ENCODE measurements at regions not wholly inside any gene's neighbourhood (a gene's known extent, or its start where the extent isn't known, plus 50 kb on each side); places are given as distances from the start of the nearest gene placed in this dataset.

DNA sequence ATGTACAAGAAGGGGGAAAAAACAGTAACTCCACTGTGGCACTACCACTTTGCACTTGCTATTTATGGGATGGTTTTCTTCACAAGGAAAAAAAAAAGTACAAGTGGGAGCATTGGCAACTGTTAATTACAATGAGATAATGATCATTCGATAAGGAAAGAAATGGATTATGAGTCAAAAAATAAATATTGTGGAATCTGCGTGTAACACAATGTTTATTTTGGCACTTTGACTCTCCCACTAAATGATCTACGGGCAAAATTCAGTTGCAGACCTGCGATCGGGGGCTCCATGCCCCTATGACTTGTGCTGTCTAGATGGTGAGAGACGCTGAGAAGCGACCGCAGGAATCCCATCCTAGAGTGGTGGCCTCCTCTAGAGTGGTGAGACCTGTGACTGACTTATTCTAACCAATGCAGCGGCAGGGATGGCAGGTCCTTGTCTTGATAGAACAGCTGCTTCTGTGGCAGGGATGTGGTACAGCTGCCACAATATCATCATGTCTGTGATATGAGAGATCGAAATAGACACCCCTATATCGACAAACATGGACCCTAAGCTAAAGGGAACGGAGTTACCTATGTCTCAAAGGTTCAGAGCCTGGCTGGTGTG lies 345.0 kb upstream of the KLF6 start:
- ChIA-PET POLR2A (interaction anchor here (0.7 kb wide), 1 partner anchor 309 kb away, joined by 3 read pairs; no protein-coding TSS in a partner anchor), CTCF (no interaction called here)
- H3K27ac ChIP-seq (ENCODE audit: low read depth, low read length) = no peak overlapping the region
- no peaks in the 10 kb centered on the region for H3K9me3 ChIP-seq (ENCODE audit: low read length)
- no peak for DNase-seq
- peak overlapping the region in 2 of 7 donors; percentile 7 to 21 for H3K4me3 Mint-ChIP-seq
- H3K27me3 Mint-ChIP-seq = no peaks in the 10 kb centered on the region
- no peaks in the 10 kb centered on the region for H3K27me3 ChIP-seq (ENCODE audit: insufficient read depth, low read length, poor library complexity, severe bottlenecking)
- H3K36me3 Mint-ChIP-seq = peaks cover 0 to 18% (median 6%) of the 10 kb centered on the region in 3 donors
- peaks cover 25 to 34% (median 28%) of the 10 kb centered on the region in 3 donors for H3K4me1 Mint-ChIP-seq
- H3K4me1 ChIP-seq (ENCODE audit: insufficient read depth, low read length) = peaks cover 36% of the 10 kb centered on the region
- H3K9me3 Mint-ChIP-seq = peaks cover 1 to 7% (median 5%) of the 10 kb centered on the region in 5 donors
- H3K4me3 ChIP-seq (ENCODE audit: low read length) = no peak overlapping the region
- peak overlapping the region in 2 of 8 donors; percentile 24 to 64 for H3K27ac Mint-ChIP-seq
- H3K36me3 ChIP-seq (ENCODE audit: insufficient read depth, low read length) = no peaks in the 10 kb centered on the region

DNA sequence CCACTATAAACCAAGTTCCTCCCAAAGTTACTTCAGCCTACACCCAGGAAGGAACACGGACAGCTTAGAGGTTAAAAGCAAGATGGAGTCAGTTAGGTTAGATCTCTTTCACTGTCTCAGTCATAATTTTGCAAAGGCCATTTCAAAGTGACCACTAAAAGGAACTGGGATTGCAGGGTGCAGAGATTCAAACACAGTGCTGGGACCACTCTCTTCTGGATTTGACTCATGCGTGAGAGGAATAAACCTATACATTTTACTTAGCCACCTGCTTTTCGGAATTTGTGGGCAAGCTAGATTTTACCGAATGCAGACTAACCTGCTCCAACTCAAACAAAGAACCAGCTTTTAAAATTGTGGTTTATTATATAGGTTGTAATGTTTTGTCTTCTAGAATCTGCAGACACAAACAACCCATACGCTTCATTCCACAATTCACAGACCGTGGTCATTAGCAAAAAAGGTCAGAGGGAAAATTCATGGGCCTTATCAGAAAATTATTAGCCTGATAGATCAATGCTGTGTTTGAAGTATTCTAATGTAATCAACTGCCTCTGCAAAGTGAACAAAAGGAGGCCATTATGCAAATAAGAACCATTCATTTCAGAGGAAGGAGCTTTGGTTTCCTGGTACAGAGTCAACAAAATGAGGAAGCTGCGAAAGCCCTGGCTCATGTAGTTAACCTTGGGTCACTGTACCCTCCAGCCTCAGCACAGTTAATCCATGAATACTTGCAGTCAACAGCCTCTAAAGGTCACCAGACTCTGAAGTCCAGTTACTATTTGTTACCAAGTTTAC lies 342.7 kb upstream of the KLF6 start:
- no peaks in the 10 kb centered on the region for H3K9me3 ChIP-seq (ENCODE audit: low read length)
- H3K4me1 Mint-ChIP-seq = peaks cover 16 to 27% (median 21%) of the 10 kb centered on the region in 3 donors
- peaks cover 0 to 24% (median 5%) of the 10 kb centered on the region in 3 donors for H3K36me3 Mint-ChIP-seq
- H3K27me3 ChIP-seq (ENCODE audit: insufficient read depth, low read length, poor library complexity, severe bottlenecking) = no peaks in the 10 kb centered on the region
- H3K27ac ChIP-seq (ENCODE audit: low read depth, low read length) = no peak overlapping the region
- no peak for DNase-seq
- peak overlapping the region in 1 of 8 donors; percentile 17 for H3K27ac Mint-ChIP-seq
- H3K4me1 ChIP-seq (ENCODE audit: insufficient read depth, low read length) = peaks cover 36% of the 10 kb centered on the region
- ChIA-PET CTCF (interaction anchor here (1.4 kb wide), 1 partner anchor 67 kb away, joined by 3 read pairs; no protein-coding TSS in a partner anchor), POLR2A (no interaction called here)
- H3K9me3 Mint-ChIP-seq = peaks cover 3 to 10% (median 7%) of the 10 kb centered on the region in 5 donors
- H3K4me3 Mint-ChIP-seq = peak overlapping the region in 2 of 7 donors; percentile 32 to 36
- H3K4me3 ChIP-seq (ENCODE audit: low read length) = no peak overlapping the region
- no peaks in the 10 kb centered on the region for H3K36me3 ChIP-seq (ENCODE audit: insufficient read depth, low read length)
- H3K27me3 Mint-ChIP-seq = no peaks in the 10 kb centered on the region

DNA sequence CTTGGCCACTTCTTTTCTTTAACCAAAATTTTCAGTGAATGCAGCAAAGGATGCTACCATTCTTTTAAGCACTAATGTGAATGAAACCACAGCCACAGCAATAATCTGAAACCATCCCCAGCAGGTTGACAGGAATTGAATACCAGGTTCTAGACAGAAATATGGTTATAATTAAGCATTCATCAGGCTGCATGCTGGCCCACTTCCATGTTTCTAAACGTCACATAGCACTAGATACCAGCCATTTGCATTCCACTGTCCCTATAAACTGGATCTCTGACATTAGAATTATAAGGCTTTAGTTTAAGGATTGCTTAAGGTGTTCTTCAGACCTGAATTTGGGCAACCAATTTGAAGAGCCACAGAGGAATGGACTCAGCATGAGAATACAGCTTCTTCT lies 340.8 kb upstream of the KLF6 start:
- POLR2A ChIA-PET = no interaction called here

DNA sequence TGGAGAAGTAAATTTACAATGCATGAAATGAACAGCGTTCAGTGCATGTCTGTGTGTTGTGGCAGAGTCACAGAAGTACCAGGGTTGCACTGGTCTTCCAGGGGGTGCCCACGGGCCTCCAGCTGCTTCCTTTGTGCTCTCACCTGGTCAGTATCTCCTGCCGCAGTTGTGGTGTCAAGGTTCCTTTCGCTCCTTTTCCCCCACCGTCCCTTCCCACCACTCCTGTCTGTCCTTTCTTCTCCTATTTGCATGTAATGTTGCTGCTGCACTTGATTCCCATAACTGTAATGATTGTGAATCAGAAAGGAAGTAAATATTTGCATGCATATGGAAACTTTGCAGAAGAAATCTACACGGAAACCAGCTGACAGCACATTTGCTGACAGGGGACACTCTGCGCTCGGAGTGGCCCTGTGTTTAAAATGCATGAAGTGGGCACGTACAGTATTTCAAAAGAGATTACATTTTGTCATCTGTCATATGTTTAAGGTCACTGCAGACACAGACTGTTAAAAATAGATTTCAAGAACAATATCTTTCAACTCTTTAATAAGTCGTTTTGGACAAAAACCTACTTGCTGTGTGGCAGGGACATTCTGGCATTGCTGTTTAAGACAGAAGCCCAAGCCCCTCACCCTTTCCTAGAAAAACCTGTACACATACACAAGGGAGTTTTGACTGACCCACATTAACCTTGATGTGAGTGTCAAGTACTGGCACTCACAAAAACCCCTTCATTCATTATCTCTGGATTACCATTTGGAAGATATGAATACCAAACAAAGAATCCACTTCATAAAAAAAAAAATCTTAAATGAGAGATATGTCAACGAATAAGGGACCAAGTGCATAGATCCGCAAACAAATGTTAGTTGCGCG lies 336.7 kb upstream of the KLF6 start:
- Mint-ChIP-seq H3K36me3 (peaks cover 0 to 18% (median 5%) of the 10 kb centered on the region in 3 donors), H3K9me3 (peaks cover 3 to 10% (median 7%) of the 10 kb centered on the region in 5 donors), H3K27ac (peak overlapping the region in 1 of 8 donors; percentile 37), H3K4me3 (peak overlapping the region in 2 of 7 donors; percentile 29 to 60), H3K27me3 (no peaks in the 10 kb centered on the region), H3K4me1 (peaks cover 7 to 17% (median 16%) of the 10 kb centered on the region in 3 donors)
- ChIA-PET POLR2A (no interaction called here), CTCF (no interaction called here)
- Histone ChIP-seq H3K27ac (ENCODE audit: low read depth, low read length) (no peak overlapping the region), H3K9me3 (ENCODE audit: low read length) (no peaks in the 10 kb centered on the region), H3K36me3 (ENCODE audit: insufficient read depth, low read length) (no peaks in the 10 kb centered on the region), H3K4me1 (ENCODE audit: insufficient read depth, low read length) (no peaks in the 10 kb centered on the region), H3K27me3 (ENCODE audit: insufficient read depth, low read length, poor library complexity, severe bottlenecking) (no peaks in the 10 kb centered on the region), H3K4me3 (ENCODE audit: low read length) (no peak overlapping the region)
- no peak for DNase-seq

More for the DNA sequence above, 340.8 kb upstream of the KLF6 start:
- Histone ChIP-seq H3K36me3 (ENCODE audit: insufficient read depth, low read length) (no peaks in the 10 kb centered on the region), H3K9me3 (ENCODE audit: low read length) (no peaks in the 10 kb centered on the region), H3K27ac (ENCODE audit: low read depth, low read length) (no peak overlapping the region), H3K4me1 (ENCODE audit: insufficient read depth, low read length) (peaks cover 17% of the 10 kb centered on the region), H3K4me3 (ENCODE audit: low read length) (no peak overlapping the region), H3K27me3 (ENCODE audit: insufficient read depth, low read length, poor library complexity, severe bottlenecking) (no peaks in the 10 kb centered on the region)
- Mint-ChIP-seq H3K9me3 (peaks cover 3 to 10% (median 7%) of the 10 kb centered on the region in 5 donors), H3K27me3 (no peaks in the 10 kb centered on the region), H3K36me3 (peaks cover 0 to 24% (median 5%) of the 10 kb centered on the region in 3 donors), H3K4me3 (no peak overlapping the region), H3K4me1 (peaks cover 21 to 30% (median 28%) of the 10 kb centered on the region in 3 donors), H3K27ac (no peak overlapping the region)
- no peak for DNase-seq
- CTCF ChIA-PET = no interaction called here

DNA sequence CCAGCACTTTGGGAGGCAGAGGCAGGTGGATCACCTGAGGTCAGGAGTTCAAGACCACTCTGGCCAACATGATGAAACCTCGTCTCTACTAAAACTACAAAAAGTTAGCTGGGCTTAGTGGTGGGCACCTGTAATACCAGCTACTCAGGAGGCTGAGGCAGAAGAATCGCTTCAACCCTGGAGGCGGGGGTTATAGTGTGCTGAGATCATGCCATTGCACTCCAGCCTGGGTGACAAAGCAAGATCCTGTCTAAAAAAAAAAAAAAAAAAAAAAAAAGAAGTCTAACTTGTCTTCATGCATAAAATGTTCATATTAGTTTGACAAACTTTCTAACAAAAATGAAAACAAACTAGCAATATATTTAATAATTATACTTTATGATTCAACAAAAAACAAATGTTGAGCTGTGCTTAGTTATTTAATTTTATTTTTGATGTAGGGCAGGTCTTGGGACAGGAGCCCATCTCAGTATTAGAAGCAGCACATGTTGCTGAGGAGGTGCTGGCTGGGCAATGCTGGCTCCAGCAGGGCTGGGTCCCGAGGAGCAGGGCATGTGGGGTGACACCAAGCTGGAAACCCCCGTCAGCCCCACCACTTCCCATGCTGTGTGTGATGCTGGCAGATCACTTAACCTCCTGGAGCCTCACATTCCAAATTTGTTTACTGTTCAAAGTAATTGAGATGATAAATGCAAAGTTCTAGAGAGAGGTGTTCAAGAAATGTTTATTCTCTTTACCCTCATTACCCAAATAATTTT lies 335.3 kb upstream of the KLF6 start:
- ChIA-PET CTCF (interaction anchor here (1.4 kb wide), 1 partner anchor 26 kb away, joined by 3 read pairs; no protein-coding TSS in a partner anchor), POLR2A (interaction anchor here (0.7 kb wide), 2 partner anchors 127 to 311 kb away, joined by 7 to 9 read pairs; no protein-coding TSS in a partner anchor)
- Mint-ChIP-seq H3K9me3 (peaks cover 0 to 9% (median 3%) of the 10 kb centered on the region in 5 donors), H3K36me3 (peaks cover 0 to 8% (median 1%) of the 10 kb centered on the region in 3 donors), H3K27me3 (no peaks in the 10 kb centered on the region), H3K4me3 (no peak overlapping the region), H3K4me1 (peaks cover 5 to 15% (median 12%) of the 10 kb centered on the region in 3 donors), H3K27ac (no peak overlapping the region)
- no peak overlapping the region for H3K4me3 ChIP-seq (ENCODE audit: low read length)
- H3K27ac ChIP-seq (ENCODE audit: low read depth, low read length) = no peak overlapping the region
- H3K27me3 ChIP-seq (ENCODE audit: insufficient read depth, low read length, poor library complexity, severe bottlenecking) = no peaks in the 10 kb centered on the region
- H3K4me1 ChIP-seq (ENCODE audit: insufficient read depth, low read length) = no peaks in the 10 kb centered on the region
- peak in 2 of 5 donors; percentile 5 for DNase-seq
- no peaks in the 10 kb centered on the region for H3K36me3 ChIP-seq (ENCODE audit: insufficient read depth, low read length)
- H3K9me3 ChIP-seq (ENCODE audit: low read length) = no peaks in the 10 kb centered on the region

DNA sequence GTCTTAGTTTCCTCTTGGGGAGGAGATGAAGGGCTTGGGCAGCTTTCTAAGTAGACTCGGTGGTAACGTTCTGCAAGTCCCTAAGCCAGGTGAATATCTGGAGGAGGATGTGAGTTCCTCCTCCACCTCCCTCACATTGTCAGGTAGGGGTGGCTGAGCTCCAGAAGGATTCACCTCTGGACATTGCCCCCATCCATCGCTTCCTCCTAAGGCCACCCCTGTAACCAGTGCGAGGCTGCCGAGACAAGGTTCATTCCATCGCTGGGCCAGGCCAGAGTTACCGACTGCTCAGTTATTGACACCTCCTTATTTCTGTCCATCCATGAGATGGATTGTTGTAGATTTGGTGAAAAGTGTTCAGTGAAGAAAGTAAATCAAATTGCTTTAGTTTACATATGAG lies 334.1 kb upstream of the KLF6 start:
- Histone ChIP-seq H3K9me3 (ENCODE audit: low read length) (no peaks in the 10 kb centered on the region), H3K27ac (ENCODE audit: low read depth, low read length) (no peak overlapping the region), H3K4me1 (ENCODE audit: insufficient read depth, low read length) (no peaks in the 10 kb centered on the region), H3K4me3 (ENCODE audit: low read length) (no peak overlapping the region), H3K36me3 (ENCODE audit: insufficient read depth, low read length) (no peaks in the 10 kb centered on the region), H3K27me3 (ENCODE audit: insufficient read depth, low read length, poor library complexity, severe bottlenecking) (no peaks in the 10 kb centered on the region)
- no peak for DNase-seq
- CTCF ChIA-PET = interaction anchor here (1.4 kb wide), 1 partner anchor 25 kb away, joined by 3 read pairs; no protein-coding TSS in a partner anchor
- peaks cover 0 to 7% (median 0%) of the 10 kb centered on the region in 5 donors for H3K9me3 Mint-ChIP-seq
- H3K27me3 Mint-ChIP-seq = no peaks in the 10 kb centered on the region
- peak overlapping the region in 2 of 8 donors; percentile 7 to 31 for H3K27ac Mint-ChIP-seq
- no peak overlapping the region for H3K4me3 Mint-ChIP-seq
- peaks cover 5 to 15% (median 12%) of the 10 kb centered on the region in 3 donors for H3K4me1 Mint-ChIP-seq
- POLR2A ChIA-PET = no interaction called here
- peaks cover 0 to 1% (median 0%) of the 10 kb centered on the region in 3 donors for H3K36me3 Mint-ChIP-seq

DNA sequence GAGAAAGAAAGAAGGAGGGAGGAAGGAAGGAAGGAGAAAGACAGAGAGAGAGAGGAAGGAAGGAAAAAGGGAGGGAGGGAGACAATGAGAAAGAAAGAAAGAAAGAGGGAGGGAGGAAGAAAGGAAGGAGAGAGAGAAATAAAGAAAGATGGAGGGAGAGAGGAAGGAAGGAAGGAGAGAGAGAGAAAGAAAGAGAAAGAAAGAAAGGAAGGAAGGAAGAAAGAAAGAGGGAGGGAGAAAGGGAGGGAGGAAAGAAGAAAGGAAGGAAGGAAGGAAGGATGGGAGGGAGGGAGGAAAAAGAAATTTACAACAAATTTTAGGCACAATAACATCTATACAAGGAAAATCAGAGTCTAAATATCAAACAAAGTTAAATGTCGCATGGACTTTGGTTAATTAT lies 332.6 kb upstream of the KLF6 start:
- Mint-ChIP-seq H3K9me3 (peaks cover 0 to 7% (median 0%) of the 10 kb centered on the region in 5 donors), H3K36me3 (peaks cover 0 to 5% (median 0%) of the 10 kb centered on the region in 3 donors), H3K4me3 (no peak overlapping the region), H3K4me1 (peaks cover 5 to 15% (median 12%) of the 10 kb centered on the region in 3 donors), H3K27me3 (no peaks in the 10 kb centered on the region), H3K27ac (peak overlapping the region in 2 of 8 donors; percentile 64 to 84)
- ChIA-PET CTCF (no interaction called here), POLR2A (no interaction called here)
- no peaks in the 10 kb centered on the region for H3K27me3 ChIP-seq (ENCODE audit: insufficient read depth, low read length, poor library complexity, severe bottlenecking)
- H3K36me3 ChIP-seq (ENCODE audit: insufficient read depth, low read length) = no peaks in the 10 kb centered on the region
- H3K4me1 ChIP-seq (ENCODE audit: insufficient read depth, low read length) = no peaks in the 10 kb centered on the region
- no peak overlapping the region for H3K4me3 ChIP-seq (ENCODE audit: low read length)
- H3K9me3 ChIP-seq (ENCODE audit: low read length) = no peaks in the 10 kb centered on the region
- no peak overlapping the region for H3K27ac ChIP-seq (ENCODE audit: low read depth, low read length)
- no peak for DNase-seq

All from CD8-positive, alpha-beta memory T cell (primary cell).